Large intestine (tissue), 3 donors: ENCODE measurements at regions not wholly inside any gene's neighbourhood (a gene's known extent, or its start where the extent isn't known, plus 50 kb on each side); places are given as distances from the start of the nearest gene placed in this dataset.

Experiments
- DNase-seq, 2 donors: peaks; one replicate each; pipeline versions ENCODE4 v3.0.0 to v3.0.0-alpha.2; 2013
- H3K27ac ChIP-seq: one replicate; pipeline ENCODE4 v1.5.1; 2013; ENCODE audit warnings: low read length
- H3K27me3 ChIP-seq: 2 replicates; pipeline ENCODE4 v1.6.1; 2013; ENCODE audit warnings: low read length; ENCODE audit not compliant: control insufficient read depth, insufficient read depth
- H3K36me3 ChIP-seq: 2 replicates; pipeline ENCODE4 v1.6.1; 2013; ENCODE audit warnings: low read length; ENCODE audit not compliant: control insufficient read depth, insufficient read depth
- H3K4me1 ChIP-seq: one replicate; pipeline ENCODE4 v1.6.1; 2013; ENCODE audit warnings: low read length; ENCODE audit not compliant: control insufficient read depth, insufficient read depth
- H3K4me3 ChIP-seq: one replicate; pipeline ENCODE4 v1.5.1; 2013; ENCODE audit warnings: low read length
- H3K9me3 ChIP-seq: one replicate; pipeline ENCODE4 v1.6.1; 2013; ENCODE audit warnings: mild to moderate bottlenecking, low read depth, low read length, moderate library complexity; ENCODE audit not compliant: control insufficient read depth
- WGBS: methylation state at CpG from one replicate; pipeline ENCODE4 v1.1.5; 2013; ENCODE audit warnings: low lambda C conversion rate; ENCODE audit not compliant: insufficient coverage; 5-methylcytosine and 5-hydroxymethylcytosine counted together

DNA sequence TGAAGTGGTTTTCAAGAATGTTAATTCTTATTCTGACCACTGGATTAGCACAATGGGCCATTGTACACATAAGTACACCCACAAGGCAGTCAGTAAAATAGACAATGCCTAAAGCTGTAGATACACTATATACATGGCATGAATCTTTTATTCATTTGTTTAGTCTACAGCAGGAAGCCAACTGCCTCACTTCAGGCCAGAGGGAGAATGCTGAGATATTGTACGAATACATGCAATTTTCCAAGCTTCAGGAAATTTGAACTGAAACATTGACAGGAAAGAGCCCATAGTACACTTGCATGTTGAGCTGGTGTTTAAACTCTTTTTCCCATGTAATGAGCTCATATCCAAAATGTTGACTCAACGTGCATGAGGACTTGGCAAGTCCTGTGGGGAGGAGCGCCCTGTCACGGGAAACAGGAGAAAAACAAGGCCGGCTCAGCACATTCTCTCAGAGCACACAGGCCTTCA, 111.6 kb upstream of the CYP1B1 start:
- H3K4me1 ChIP-seq: no peaks in the 10 kb centered on the region
- H3K4me3 ChIP-seq: no peak overlapping the region
- peak overlapping the region; percentile 13 for H3K27ac ChIP-seq
- no peaks in the 10 kb centered on the region for H3K27me3 ChIP-seq
- DNase-seq: peak; percentile 29 to 43
- H3K9me3 ChIP-seq: no peaks in the 10 kb centered on the region
- no peaks in the 10 kb centered on the region for H3K36me3 ChIP-seq
- no CpG with 5 or more reads among the region's 5 CpGs for WGBS

DNA sequence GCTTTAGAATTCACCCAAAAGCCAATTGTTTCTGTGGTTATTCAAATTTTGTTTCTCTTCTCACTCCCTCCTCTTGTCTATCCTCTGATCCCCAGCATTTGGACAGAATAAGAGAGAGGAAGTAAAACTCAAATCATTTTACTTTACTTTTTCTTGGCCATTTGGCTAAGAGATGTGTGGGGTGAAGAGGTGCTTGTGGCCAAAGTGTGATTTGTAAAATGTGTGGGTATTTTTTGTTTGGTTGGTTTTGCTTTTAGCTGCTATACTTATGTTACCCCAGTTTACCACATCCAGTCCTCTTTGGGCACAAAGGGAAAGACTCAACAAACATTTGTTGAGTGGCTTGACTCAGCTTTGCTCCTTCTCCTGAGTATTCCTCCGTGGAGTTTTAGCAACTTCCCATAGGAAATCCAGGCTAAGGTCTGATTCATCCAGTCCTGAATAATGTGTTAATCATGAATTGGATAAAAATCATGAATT, 109.1 kb upstream of the CYP1B1 start:
- Histone ChIP-seq H3K27ac (no peak overlapping the region), H3K9me3 (no peaks in the 10 kb centered on the region), H3K27me3 (no peaks in the 10 kb centered on the region), H3K4me1 (no peaks in the 10 kb centered on the region), H3K4me3 (no peak overlapping the region), H3K36me3 (no peaks in the 10 kb centered on the region)
- no peak for DNase-seq
- WGBS: no CpG with 5 or more reads among the region's 1 CpG

DNA sequence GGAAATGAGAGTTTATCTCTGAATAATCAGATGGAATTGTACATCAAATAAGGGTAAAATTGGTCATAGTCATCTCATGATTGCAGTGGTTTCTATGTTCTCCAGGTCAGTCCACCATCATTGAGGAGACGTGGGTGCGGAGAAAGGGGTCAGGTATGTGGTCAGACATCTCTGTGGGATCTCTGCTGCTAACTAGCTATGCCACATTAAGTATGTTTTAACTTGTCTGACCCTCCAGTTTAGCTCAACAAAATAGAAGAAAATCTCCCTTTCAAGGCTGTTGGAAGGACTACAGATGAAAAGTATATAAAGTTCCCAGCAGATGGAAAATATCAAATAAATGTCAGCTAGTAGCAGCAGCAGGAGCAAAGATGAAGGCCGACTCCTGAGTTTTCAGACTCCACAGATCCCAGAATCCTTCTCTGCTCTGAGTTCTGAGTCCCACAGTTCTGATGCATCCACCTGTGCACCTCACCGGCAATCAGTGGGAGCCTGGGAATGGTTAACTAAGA, 106.6 kb upstream of the CYP1B1 start:
- Histone ChIP-seq H3K4me3 (no peak overlapping the region), H3K4me1 (no peaks in the 10 kb centered on the region), H3K27me3 (no peaks in the 10 kb centered on the region), H3K27ac (no peak overlapping the region), H3K36me3 (no peaks in the 10 kb centered on the region), H3K9me3 (no peaks in the 10 kb centered on the region)
- no peak for DNase-seq
- no CpG with 5 or more reads among the region's 4 CpGs for WGBS

DNA sequence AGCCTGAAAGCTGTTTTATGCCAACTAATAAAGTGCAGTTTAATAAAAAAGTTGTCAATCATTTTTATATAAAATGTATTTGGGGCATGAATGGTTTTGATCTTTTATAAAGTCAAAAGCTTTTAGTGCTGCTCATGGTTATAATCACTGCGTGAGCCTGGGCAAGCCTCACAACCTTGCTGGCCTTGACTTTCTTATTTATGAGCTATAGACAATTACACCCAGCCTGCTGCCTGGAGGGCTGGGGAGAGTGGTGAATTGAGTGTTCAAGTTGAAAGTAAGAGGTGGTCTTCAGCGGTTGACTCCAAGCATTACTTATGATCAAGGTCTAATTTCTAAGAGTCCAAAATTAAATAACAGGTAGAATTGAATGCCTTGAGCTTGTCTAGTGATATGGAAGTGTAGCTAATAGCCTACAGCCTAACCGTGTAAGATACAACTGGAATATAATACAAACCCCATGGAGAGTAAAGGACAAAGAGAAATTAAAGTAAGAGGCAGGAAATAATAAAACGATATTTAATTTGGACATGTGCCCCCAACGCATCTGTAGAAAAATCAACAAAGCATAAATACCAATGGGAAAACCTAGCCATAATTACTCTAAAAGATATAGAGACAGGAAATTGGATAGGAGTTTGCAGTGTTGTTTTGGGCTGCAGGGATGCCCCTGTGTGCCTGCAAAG, 106.0 kb upstream of the CYP1B1 start:
- Histone ChIP-seq H3K27ac (no peak overlapping the region), H3K27me3 (no peaks in the 10 kb centered on the region), H3K4me3 (no peak overlapping the region), H3K9me3 (no peaks in the 10 kb centered on the region), H3K4me1 (no peaks in the 10 kb centered on the region), H3K36me3 (no peaks in the 10 kb centered on the region)
- 75% methylated on average over 1 of the region's 5 CpGs for WGBS
- no peak for DNase-seq

DNA sequence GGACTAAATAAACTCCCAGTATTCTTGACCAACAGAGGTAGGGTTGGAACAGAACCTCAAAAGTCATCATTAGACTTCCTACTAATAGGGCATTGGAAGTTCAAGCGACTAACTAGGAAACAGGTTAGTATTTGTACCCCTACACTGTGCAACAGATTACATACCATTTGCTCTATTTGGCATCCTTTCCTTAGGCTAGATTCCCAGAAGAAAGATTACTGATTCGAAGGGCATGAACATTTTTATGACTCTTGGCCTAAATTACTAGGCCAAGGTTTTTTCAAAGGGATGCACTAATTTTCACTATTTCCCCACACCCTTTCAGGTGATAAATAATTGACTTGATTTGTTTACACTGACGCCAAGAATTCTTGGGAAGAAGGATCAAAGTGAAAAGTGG, 104.8 kb upstream of the CYP1B1 start:
- WGBS: no CpG with 5 or more reads among the region's 3 CpGs
- Histone ChIP-seq H3K36me3 (no peaks in the 10 kb centered on the region), H3K9me3 (no peaks in the 10 kb centered on the region), H3K4me3 (no peak overlapping the region), H3K27me3 (no peaks in the 10 kb centered on the region), H3K4me1 (no peaks in the 10 kb centered on the region), H3K27ac (no peak overlapping the region)
- no peak for DNase-seq

DNA sequence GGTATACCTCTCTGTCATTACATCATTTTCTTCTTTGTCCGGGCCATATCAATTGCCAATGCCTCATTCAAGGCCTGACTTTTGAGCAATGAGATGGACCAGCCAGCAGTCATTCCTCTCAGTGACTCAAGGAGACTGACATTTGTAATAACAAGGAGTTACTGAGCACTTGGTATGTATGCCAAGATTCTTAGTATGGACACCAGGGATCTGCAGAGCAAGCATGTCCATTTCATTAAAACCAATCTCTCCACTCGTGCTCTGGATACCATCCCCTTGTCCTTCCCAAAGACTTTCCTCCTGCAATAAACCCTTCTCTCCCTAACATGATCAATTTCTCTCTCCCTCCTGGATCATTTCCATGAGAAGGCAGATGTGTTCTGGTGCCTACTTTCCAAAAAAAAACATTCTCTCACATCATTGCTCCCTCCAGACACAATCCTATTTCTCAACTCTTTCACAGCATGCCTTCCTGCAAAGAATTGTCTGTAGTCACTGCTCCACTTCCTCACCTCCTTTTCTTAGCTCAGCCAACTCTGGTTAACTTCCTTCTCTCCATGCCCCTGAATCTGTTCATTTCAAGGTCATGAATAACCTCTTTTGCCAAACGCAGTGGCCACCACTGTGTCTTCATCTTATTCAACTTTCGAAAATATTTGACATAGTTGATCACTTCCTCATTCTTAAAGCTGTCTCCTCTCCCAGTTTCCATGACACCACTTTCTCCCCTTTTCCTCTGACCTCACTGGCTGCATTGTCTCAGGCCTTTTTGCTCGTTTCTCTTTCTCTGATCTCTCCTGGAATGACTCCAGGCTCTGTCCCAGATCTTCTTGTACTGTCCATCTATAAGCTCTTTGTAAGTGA, 102.8 kb upstream of the CYP1B1 start:
- no peaks in the 10 kb centered on the region for H3K4me1 ChIP-seq
- H3K27me3 ChIP-seq: no peaks in the 10 kb centered on the region
- H3K4me3 ChIP-seq: no peak overlapping the region
- H3K36me3 ChIP-seq: no peaks in the 10 kb centered on the region
- 56% methylated on average over 3 of the region's 5 CpGs for WGBS
- H3K27ac ChIP-seq: no peak overlapping the region
- no peak for DNase-seq
- no peaks in the 10 kb centered on the region for H3K9me3 ChIP-seq

DNA sequence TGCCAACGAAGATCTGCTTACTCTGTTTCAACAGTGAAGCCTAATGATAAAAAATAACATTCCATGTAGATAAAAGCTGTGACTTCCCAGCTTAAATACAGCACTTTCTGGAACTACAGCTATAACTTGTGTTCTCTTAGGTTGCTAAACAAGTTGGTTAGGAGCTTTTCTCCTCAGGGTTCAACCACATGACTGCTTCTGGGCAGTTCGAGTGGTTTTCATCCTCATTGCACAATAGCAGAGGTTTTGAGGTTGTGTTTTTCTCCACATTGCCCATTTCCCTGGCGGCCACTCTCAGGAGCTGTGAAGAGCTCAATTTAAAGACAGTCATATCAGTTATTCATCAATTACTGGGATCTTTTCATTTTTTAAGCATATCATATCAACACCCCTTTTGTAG, 102.2 kb upstream of the CYP1B1 start:
- no peak overlapping the region for H3K27ac ChIP-seq
- H3K36me3 ChIP-seq: no peaks in the 10 kb centered on the region
- no peak overlapping the region for H3K4me3 ChIP-seq
- H3K9me3 ChIP-seq: no peaks in the 10 kb centered on the region
- WGBS: 67% methylated on average over 1 of the region's 3 CpGs
- H3K27me3 ChIP-seq: no peaks in the 10 kb centered on the region
- no peaks in the 10 kb centered on the region for H3K4me1 ChIP-seq
- DNase-seq: no peak

DNA sequence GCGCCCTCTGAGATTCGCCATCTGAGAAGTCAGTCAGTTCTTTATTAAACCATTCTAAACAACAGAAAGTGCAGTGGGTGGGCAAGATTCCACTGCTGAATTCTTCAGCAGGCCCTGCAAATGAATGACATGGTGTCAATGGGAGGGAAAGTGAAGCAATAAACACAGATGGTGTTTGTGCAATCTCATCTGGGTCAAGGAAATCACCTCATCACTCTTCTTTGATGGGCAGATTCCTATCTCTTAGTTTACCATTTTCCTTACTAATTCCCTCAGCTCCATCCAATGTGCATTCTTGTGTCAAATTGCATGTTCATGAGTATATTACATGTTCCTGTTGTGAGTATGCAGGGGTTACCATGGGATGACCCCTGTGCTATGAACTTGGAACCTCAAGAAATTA, 100.7 kb upstream of the CYP1B1 start:
- no peaks in the 10 kb centered on the region for H3K9me3 ChIP-seq
- no peak overlapping the region for H3K27ac ChIP-seq
- WGBS: no CpG with 5 or more reads among the region's 2 CpGs
- DNase-seq: no peak
- H3K36me3 ChIP-seq: no peaks in the 10 kb centered on the region
- no peak overlapping the region for H3K4me3 ChIP-seq
- no peaks in the 10 kb centered on the region for H3K27me3 ChIP-seq
- no peaks in the 10 kb centered on the region for H3K4me1 ChIP-seq

DNA sequence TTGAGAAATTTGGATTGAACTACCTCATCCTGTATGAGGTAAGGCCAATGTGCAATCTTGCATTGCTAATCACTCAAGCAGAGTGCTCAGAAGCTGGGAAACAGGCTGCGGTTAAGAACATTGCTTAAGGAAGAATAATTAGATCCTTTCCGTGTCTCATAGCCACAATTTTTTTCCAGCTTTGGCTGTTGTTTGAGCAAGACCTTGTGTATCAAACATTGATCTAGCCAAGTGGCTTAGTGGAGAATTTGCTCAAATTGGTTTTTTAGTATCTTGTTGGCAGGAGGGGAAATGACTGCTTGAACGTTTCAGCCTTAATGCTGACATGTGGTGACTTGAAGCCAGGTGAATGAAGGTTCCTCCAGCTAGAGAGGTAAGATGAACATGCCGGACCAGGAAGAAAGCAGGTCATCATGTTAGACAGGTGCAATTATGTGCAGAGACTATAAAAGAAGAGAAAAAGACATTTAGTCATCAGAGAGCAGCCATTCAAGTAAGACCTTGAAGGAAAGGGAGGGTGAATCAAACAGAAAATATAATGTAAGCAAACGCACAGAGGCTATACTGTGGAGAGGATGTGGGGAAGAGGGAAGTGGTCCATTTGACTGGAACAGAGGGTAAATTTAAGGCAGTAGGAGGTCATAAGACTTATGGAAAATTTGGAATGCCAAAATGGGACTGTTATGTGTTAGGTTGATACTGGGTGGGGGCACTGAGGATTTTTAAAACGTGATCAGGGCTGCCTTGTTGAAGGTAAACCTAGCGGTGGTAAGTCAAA, 98.9 kb upstream of the CYP1B1 start:
- Histone ChIP-seq H3K27me3 (no peaks in the 10 kb centered on the region), H3K27ac (no peak overlapping the region), H3K36me3 (no peaks in the 10 kb centered on the region), H3K4me1 (no peaks in the 10 kb centered on the region), H3K4me3 (no peak overlapping the region), H3K9me3 (no peaks in the 10 kb centered on the region)
- DNase-seq: no peak
- WGBS: 68% methylated on average over 2 of the region's 7 CpGs

DNA sequence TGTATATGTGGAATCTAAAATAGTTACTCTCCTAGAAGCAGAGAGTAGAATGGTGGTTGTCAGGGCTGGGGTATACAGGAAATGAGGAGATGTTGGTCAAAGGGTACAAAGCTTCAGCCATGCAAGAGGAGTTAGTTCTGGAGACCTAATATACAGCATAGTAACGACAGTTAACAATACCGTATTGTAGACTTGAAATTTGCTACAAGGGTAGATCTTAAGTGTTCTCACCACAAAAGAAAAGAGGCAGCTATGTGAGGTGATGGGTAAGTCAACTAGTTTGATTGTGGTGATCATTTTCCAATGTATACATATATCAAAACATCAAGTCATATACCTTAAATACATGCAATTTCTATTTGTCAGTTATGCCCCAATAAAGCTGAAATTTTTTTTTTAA, 98.2 kb upstream of the CYP1B1 start:
- Histone ChIP-seq H3K9me3 (no peaks in the 10 kb centered on the region), H3K4me1 (no peaks in the 10 kb centered on the region), H3K36me3 (no peaks in the 10 kb centered on the region), H3K27me3 (no peaks in the 10 kb centered on the region), H3K27ac (no peak overlapping the region), H3K4me3 (no peak overlapping the region)
- no peak for DNase-seq
- 75% methylated on average over 2 of the region's 2 CpGs for WGBS
